ENCODE measurements at regions not wholly inside any gene's neighbourhood (a gene's known extent, or its start where the extent isn't known, plus 50 kb on each side); places are given as distances from the start of the nearest gene placed in this dataset.

DNA sequence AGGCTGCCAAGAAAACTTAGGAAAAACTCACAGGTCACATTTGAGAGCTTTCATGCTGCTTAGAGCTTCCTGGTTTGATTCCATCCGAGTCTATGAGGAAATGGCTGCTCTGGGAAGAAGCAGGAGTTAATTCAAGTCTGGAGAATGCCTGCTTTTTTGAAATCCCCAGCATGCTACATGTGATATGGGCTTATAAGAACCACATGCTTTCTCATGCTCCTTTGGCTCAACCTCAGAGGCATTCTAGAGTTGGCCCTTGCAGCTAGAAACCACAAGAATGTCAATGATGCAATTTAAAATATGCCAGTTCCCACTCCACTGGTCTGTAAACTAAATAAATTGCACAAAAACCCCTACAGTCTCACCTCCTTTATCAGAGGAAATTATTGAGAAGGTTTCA lies 142.9 kb upstream of the OLIG3 start:
- TF ChIP-seq, protein P1, sequence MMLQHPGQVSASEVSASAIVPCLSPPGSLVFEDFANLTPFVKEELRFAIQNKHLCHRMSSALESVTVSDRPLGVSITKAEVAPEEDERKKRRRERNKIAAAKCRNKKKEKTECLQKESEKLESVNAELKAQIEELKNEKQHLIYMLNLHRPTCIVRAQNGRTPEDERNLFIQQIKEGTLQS (IDR thresholded peaks at IDR 0.05): no peak
- TF ChIP-seq HNF4G (IDR thresholded peaks at IDR 0.05): no peak
- TF ChIP-seq, protein P2, sequence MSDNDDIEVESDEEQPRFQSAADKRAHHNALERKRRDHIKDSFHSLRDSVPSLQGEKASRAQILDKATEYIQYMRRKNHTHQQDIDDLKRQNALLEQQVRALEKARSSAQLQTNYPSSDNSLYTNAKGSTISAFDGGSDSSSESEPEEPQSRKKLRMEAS (IDR thresholded peaks at IDR 0.05): no peak
- no peak for TF ChIP-seq FOXA2 (IDR thresholded peaks at IDR 0.05)
- TF ChIP-seq TAF1 (conservative IDR thresholded peaks at IDR 0.05): no peak
- no peak for TF ChIP-seq NR2F2 (IDR thresholded peaks at IDR 0.05)

GRCh38 chr6:137638926-137639706 lies 144.9 kb upstream of the OLIG3 start:
- Histone ChIP-seq H3K4me1 (ENCODE audit: control insufficient read depth in 4 of 4, insufficient read depth in 4 of 4, low read length in 3 of 4) (no peaks in the 10 kb centered on the region), H3K4me3 (ENCODE audit: low read depth in 1 of 3, low read length in 3 of 3) (no peak overlapping the region), H3K27ac (ENCODE audit: low read depth in 1 of 2, low read length in 2 of 2) (no peak overlapping the region), H3K9me3 (ENCODE audit: control insufficient read depth in 4 of 4, low read length in 3 of 4) (no peaks in the 10 kb centered on the region), H3K27me3 (ENCODE audit: control insufficient read depth in 4 of 4, insufficient read depth in 4 of 4, low read length in 3 of 4) (no peaks in the 10 kb centered on the region), H3K36me3 (ENCODE audit: control insufficient read depth in 4 of 4, insufficient read depth in 3 of 4, low read depth in 1 of 4, low read length in 3 of 4) (no peaks in the 10 kb centered on the region), H3K9ac (ENCODE audit: low read depth in 1 of 2, low read length in 2 of 2) (no peak overlapping the region)
- 51% methylated on average over 3 of the region's 3 CpGs for WGBS
- no peak for TF ChIP-seq TAF1 (conservative IDR thresholded peaks at IDR 0.05)
- TF ChIP-seq YY1 (IDR thresholded peaks at IDR 0.05): no peak
- no peak for TF ChIP-seq HNF4G (IDR thresholded peaks at IDR 0.05)
- no peak for TF ChIP-seq GABPA (IDR thresholded peaks at IDR 0.05 in 1 of 2, conservative IDR thresholded peaks at IDR 0.05 in 1 of 2)
- TF ChIP-seq JUND (IDR thresholded peaks at IDR 0.05): no peak
- TF ChIP-seq ZBTB33 (IDR thresholded peaks at IDR 0.05): no peak
- no peak for TF ChIP-seq RXRA (IDR thresholded peaks at IDR 0.05)
- no peak for TF ChIP-seq NR2F2 (IDR thresholded peaks at IDR 0.05)
- DNase-seq (ENCODE audit: low spot score): no peak

More for the DNA sequence above, 142.9 kb upstream of the OLIG3 start:
- 49% methylated on average over 1 of the region's 1 CpG for WGBS
- no peak for DNase-seq (ENCODE audit: low spot score)
- Histone ChIP-seq H3K9ac (ENCODE audit: low read depth in 1 of 2, low read length in 2 of 2) (no peak overlapping the region), H3K36me3 (ENCODE audit: control insufficient read depth in 4 of 4, insufficient read depth in 3 of 4, low read depth in 1 of 4, low read length in 3 of 4) (no peaks in the 10 kb centered on the region), H3K27me3 (ENCODE audit: control insufficient read depth in 4 of 4, insufficient read depth in 4 of 4, low read length in 3 of 4) (no peaks in the 10 kb centered on the region), H3K4me3 (ENCODE audit: low read depth in 1 of 3, low read length in 3 of 3) (no peak overlapping the region), H3K4me1 (ENCODE audit: control insufficient read depth in 4 of 4, insufficient read depth in 4 of 4, low read length in 3 of 4) (no peaks in the 10 kb centered on the region), H3K27ac (ENCODE audit: low read depth in 1 of 2, low read length in 2 of 2) (no peak overlapping the region), H3K9me3 (ENCODE audit: control insufficient read depth in 4 of 4, low read length in 3 of 4) (no peaks in the 10 kb centered on the region)

- no peaks in the 10 kb centered on the region for H3K27me3 ChIP-seq (ENCODE audit: control insufficient read depth in 4 of 4, insufficient read depth in 4 of 4, low read length in 3 of 4)
- no peak overlapping the region for H3K4me3 ChIP-seq (ENCODE audit: low read depth in 1 of 3, low read length in 3 of 3)
- TF ChIP-seq RXRA (IDR thresholded peaks at IDR 0.05): no peak
- no peak for TF ChIP-seq GABPA (IDR thresholded peaks at IDR 0.05 in 1 of 2, conservative IDR thresholded peaks at IDR 0.05 in 1 of 2)
- TF ChIP-seq, protein P3, sequence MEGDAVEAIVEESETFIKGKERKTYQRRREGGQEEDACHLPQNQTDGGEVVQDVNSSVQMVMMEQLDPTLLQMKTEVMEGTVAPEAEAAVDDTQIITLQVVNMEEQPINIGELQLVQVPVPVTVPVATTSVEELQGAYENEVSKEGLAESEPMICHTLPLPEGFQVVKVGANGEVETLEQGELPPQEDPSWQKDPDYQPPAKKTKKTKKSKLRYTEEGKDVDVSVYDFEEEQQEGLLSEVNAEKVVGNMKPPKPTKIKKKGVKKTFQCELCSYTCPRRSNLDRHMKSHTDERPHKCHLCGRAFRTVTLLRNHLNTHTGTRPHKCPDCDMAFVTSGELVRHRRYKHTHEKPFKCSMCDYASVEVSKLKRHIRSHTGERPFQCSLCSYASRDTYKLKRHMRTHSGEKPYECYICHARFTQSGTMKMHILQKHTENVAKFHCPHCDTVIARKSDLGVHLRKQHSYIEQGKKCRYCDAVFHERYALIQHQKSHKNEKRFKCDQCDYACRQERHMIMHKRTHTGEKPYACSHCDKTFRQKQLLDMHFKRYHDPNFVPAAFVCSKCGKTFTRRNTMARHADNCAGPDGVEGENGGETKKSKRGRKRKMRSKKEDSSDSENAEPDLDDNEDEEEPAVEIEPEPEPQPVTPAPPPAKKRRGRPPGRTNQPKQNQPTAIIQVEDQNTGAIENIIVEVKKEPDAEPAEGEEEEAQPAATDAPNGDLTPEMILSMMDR (IDR thresholded peaks at IDR 0.05; ENCODE audit: low read depth, low read length, missing input control): no peak
- TF ChIP-seq FOXA2 (IDR thresholded peaks at IDR 0.05): no peak
- no peak for TF ChIP-seq JUND (IDR thresholded peaks at IDR 0.05)
- TF ChIP-seq TAF1 (conservative IDR thresholded peaks at IDR 0.05): no peak
- no peak for TF ChIP-seq SP1 (IDR thresholded peaks at IDR 0.05)
- TF ChIP-seq HNF4A (conservative IDR thresholded peaks at IDR 0.05): no peak
- no peak overlapping the region for H3K27ac ChIP-seq (ENCODE audit: low read depth in 1 of 2, low read length in 2 of 2)
- no peak for DNase-seq (ENCODE audit: low spot score)
- no peaks in the 10 kb centered on the region for H3K9me3 ChIP-seq (ENCODE audit: control insufficient read depth in 4 of 4, low read length in 3 of 4)
- WGBS: 94% methylated on average over 7 of the region's 7 CpGs
- no peaks in the 10 kb centered on the region for H3K4me1 ChIP-seq (ENCODE audit: control insufficient read depth in 4 of 4, insufficient read depth in 4 of 4, low read length in 3 of 4)
- H3K9ac ChIP-seq (ENCODE audit: low read depth in 1 of 2, low read length in 2 of 2): no peak overlapping the region
- no peaks in the 10 kb centered on the region for H3K36me3 ChIP-seq (ENCODE audit: control insufficient read depth in 4 of 4, insufficient read depth in 3 of 4, low read depth in 1 of 4, low read length in 3 of 4)
Observed at GRCh38 chr6:137640086-137640485, 145.9 kb upstream of the OLIG3 start.
